Vagina (tissue), 2 donors: ENCODE measurements at regions not wholly inside any gene's neighbourhood (a gene's known extent, or its start where the extent isn't known, plus 50 kb on each side); places are given as distances from the start of the nearest gene placed in this dataset.

ENCODE experiments used
- CTCF ChIP-seq, 3 experiments: fragments of 450-650 bp in 2 of 3; fragments of 200-600 bp in 1 of 3; sonication (generic) in 1 of 3; IDR thresholded peaks; one replicate each; pipeline ENCODE4 v1.5.1; 2017 to 2019; ENCODE audit warnings: antibody characterized with exemption in 3 of 3, mild to moderate bottlenecking in 2 of 3, moderate library complexity in 2 of 3
- POLR2A ChIP-seq, 2 donors: fragments of 450-650 bp; IDR thresholded peaks; one replicate each; pipeline ENCODE4 v1.6.1; 2017; ENCODE audit warnings: antibody characterized with exemption in 2 of 2, mild to moderate bottlenecking in 2 of 2, moderate library complexity in 2 of 2
- POLR2AphosphoS5 ChIP-seq, 2 donors: sonication (generic); formaldehyde crosslinking; IDR thresholded peaks; one replicate each; pipeline ENCODE4 v1.9.0; 2017; ENCODE audit warnings: antibody characterized with exemption in 2 of 2, mild to moderate bottlenecking in 2 of 2, low read depth in 1 of 2; ENCODE audit not compliant: insufficient read depth in 1 of 2

DNA sequence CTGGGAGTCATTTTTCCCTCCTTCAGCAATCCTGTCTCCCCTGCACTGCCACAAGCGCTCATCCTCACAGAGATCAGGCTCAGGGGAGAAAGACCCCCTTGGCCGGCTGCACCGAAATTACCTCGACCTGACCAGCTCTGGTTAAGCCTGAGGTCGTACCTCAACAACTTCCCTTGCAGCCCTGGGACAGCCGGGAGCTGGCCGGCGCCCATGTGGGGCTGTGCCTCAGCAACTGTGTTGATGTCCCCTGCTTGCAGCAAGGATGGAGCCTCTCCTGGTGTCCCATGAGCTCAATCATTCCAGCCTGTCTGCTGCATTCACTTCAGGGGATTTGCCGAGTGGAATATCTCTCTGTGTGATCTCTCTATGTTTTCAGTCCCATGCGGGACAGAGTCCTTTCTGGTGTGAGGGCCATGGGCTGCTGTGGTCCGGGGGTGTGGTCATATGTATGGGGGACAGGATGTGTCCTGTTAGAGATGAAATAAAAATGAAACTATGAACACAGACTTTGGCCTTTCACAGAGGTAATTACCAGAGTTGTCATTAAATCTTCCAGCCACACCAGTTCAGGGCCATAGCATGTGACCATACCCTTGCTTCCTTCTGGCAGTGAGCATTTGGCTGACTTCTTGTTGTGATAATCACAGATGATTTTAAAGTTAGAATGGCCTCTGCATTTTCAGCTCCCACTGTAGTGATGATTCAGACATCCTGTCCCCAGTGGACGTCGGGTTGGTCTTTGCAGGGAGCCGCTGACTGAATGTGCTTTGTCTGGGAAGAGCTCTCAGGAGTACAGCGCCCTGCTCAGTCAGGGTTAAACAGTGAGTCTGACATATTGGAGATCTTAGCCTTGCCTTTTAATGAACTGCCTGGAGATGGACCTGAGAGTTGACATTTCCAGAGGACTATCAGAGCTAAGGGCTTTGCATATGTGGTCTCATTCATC lies 405.9 kb downstream of the AACS start:
- TF ChIP-seq CTCF (IDR thresholded peaks at IDR 0.05), result no peak
- TF ChIP-seq POLR2A (IDR thresholded peaks at IDR 0.05), result no peak
- TF ChIP-seq POLR2AphosphoS5 (IDR thresholded peaks at IDR 0.05; ENCODE audit: insufficient read depth in 1 of 2, low read depth in 1 of 2), result no peak
